Type B pancreatic cell (in vitro differentiated cells): ENCODE measurements at regions not wholly inside any gene's neighbourhood (a gene's known extent, or its start where the extent isn't known, plus 50 kb on each side); places are given as distances from the start of the nearest gene placed in this dataset.

Source experiments
- DNase-seq: peaks from one replicate; pipeline ENCODE4 v3.0.0; 2021; ENCODE audit warnings: mixed read lengths; ENCODE audit not compliant: unreplicated experiment; ENCODE audit errors: extremely low spot score
- H3K27ac Mint-ChIP-seq: 2 replicates; pipeline ENCODE4 v1.8.0; 2021; ENCODE audit warnings: mild to moderate bottlenecking, mixed read lengths
- H3K27me3 Mint-ChIP-seq: 2 replicates; pipeline ENCODE4 v1.8.0; 2021; ENCODE audit warnings: mixed read lengths
- H3K36me3 Mint-ChIP-seq: 2 replicates; pipeline ENCODE4 v1.8.0; 2021; ENCODE audit warnings: mixed read lengths
- H3K4me1 Mint-ChIP-seq: one replicate; pipeline ENCODE4 v1.8.0; 2021; ENCODE audit warnings: mixed read lengths; ENCODE audit not compliant: unreplicated experiment
- H3K4me3 Mint-ChIP-seq: 2 replicates; pipeline ENCODE4 v1.8.0; 2021; ENCODE audit warnings: mild to moderate bottlenecking, mixed read lengths
- H3K9me3 Mint-ChIP-seq: 2 replicates; pipeline ENCODE4 v1.8.0; 2021; ENCODE audit warnings: mixed read lengths
- CTCF ChIP-seq: fragments of 200-600 bp; sonication (generic); conservative IDR thresholded peaks from 2 replicates; pipeline ENCODE4 v1.5.0; 2021; ENCODE audit warnings: antibody characterized with exemption, mild to moderate bottlenecking

GRCh38 chr13:61084988-61085387 is 330.7 kb downstream of the PCDH20 start:
- no peaks in the 10 kb centered on the region for H3K4me1 Mint-ChIP-seq
- DNase-seq, result no peak
- no peak for TF ChIP-seq CTCF
- H3K4me3 Mint-ChIP-seq, result no peak overlapping the region
- no peaks in the 10 kb centered on the region for H3K9me3 Mint-ChIP-seq
- H3K36me3 Mint-ChIP-seq, result no peaks in the 10 kb centered on the region
- no peak overlapping the region for H3K27ac Mint-ChIP-seq
- no peaks in the 10 kb centered on the region for H3K27me3 Mint-ChIP-seq

- no peak overlapping the region for H3K27ac Mint-ChIP-seq
- H3K27me3 Mint-ChIP-seq, result no peaks in the 10 kb centered on the region
- no peak for TF ChIP-seq CTCF
These were observed 336.5 kb downstream of the PCDH20 start for GRCh38 chr13:61078976-61079770.

GRCh38 chr13:61052175-61052574 is 363.5 kb downstream of the PCDH20 start:
- H3K36me3 Mint-ChIP-seq, result no peaks in the 10 kb centered on the region
- no peaks in the 10 kb centered on the region for H3K27me3 Mint-ChIP-seq
- H3K9me3 Mint-ChIP-seq, result no peaks in the 10 kb centered on the region
- no peak for DNase-seq
- TF ChIP-seq CTCF, result no peak
- no peaks in the 10 kb centered on the region for H3K4me1 Mint-ChIP-seq
- H3K27ac Mint-ChIP-seq, result no peak overlapping the region
- H3K4me3 Mint-ChIP-seq, result no peak overlapping the region

More at GRCh38 chr13:61078976-61079770, 336.5 kb downstream of the PCDH20 start:
- no peak overlapping the region for H3K4me3 Mint-ChIP-seq
- H3K9me3 Mint-ChIP-seq, result peaks cover 6% of the 10 kb centered on the region
- H3K36me3 Mint-ChIP-seq, result no peaks in the 10 kb centered on the region
- H3K4me1 Mint-ChIP-seq, result no peaks in the 10 kb centered on the region
- no peak for DNase-seq

- Mint-ChIP-seq H3K27me3 (no peaks in the 10 kb centered on the region), H3K36me3 (no peaks in the 10 kb centered on the region), H3K4me1 (no peaks in the 10 kb centered on the region), H3K4me3 (no peak overlapping the region), H3K27ac (no peak overlapping the region), H3K9me3 (no peaks in the 10 kb centered on the region)
- no peak for DNase-seq
- TF ChIP-seq CTCF, result no peak
These were observed 370.4 kb downstream of the PCDH20 start for GRCh38 chr13:61045251-61045650.

DNA sequence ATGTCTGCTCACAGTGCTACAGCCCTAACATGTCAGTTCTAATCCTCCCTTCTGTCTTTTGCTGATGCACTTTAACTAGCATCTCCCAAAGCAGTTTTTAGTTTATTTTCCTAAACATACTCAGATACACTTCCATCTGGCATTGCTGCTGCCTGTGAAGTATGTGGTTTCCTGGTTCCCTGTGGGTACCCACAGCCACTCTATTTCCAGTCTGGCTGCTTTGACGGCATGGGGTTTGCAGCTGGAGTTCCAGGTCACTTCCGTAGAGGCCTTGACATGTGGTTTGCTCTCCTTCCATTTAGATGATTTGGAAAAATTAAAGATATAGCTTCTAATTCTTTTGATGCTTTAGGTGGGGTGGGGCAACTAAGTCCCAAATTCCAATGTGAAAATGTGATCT is 375.5 kb downstream of the PCDH20 start:
- DNase-seq, result no peak
- Mint-ChIP-seq H3K4me3 (no peak overlapping the region), H3K36me3 (no peaks in the 10 kb centered on the region), H3K4me1 (no peaks in the 10 kb centered on the region), H3K27ac (no peak overlapping the region), H3K27me3 (no peaks in the 10 kb centered on the region), H3K9me3 (no peaks in the 10 kb centered on the region)
- no peak for TF ChIP-seq CTCF
